ENCODE measurements at regions not wholly inside any gene's neighbourhood (a gene's known extent, or its start where the extent isn't known, plus 50 kb on each side); places are given as distances from the start of the nearest gene placed in this dataset.

DNA sequence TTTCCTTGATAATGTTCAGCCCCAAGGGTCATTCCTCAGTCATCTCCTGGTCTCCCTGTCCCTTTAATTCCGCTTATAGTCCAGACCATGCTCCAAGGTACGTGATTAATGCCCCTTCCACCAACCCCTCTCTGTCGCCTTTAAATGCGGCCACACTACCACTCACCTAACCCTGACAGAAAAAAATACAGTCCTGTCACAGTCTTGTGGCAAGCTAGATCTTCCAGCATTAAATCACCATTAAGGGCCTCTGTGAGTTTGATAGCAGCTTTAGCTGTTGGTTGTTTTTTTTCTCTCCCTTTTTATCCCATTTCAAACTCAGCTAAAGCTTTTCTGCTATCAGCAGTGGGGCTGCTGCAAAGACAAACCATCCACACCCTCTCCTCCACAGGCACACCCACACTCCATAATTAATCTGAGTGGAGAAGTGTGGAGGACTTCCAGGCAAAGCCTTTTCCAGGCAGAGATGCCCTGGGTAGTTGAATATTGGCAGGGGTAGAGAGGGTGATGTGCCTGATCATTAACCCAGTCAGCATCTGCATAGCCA lies 522.7 kb upstream of the CLINT1 start:
- H3K36me3 ChIP-seq, result no peaks in the 10 kb centered on the region
- 93 to 98% methylated on average over 4 of the region's 4 CpGs for WGBS, 2 donors
- no peaks in the 10 kb centered on the region for H3K9me3 ChIP-seq
- intact Hi-C loops (cut with DNase I), result no loop called here
- TF ChIP-seq CTCF (IDR thresholded peaks at IDR 0.05) (no peak), POLR2A (IDR thresholded peaks at IDR 0.05) (no peak)
- no peak for DNase-seq
- peaks cover 0 to 4% of the 10 kb centered on the region in 2 donors for H3K4me1 ChIP-seq
- H3K27me3 ChIP-seq, result no peaks in the 10 kb centered on the region
- H3K27ac ChIP-seq, result no peak overlapping the region
- no peak overlapping the region for H3K4me3 ChIP-seq (replicated peaks in 1 of 3)

GRCh38 chr5:158380661-158381060 lies 521.7 kb upstream of the CLINT1 start:
- intact Hi-C loops (cut with DNase I), result no loop called here

DNA sequence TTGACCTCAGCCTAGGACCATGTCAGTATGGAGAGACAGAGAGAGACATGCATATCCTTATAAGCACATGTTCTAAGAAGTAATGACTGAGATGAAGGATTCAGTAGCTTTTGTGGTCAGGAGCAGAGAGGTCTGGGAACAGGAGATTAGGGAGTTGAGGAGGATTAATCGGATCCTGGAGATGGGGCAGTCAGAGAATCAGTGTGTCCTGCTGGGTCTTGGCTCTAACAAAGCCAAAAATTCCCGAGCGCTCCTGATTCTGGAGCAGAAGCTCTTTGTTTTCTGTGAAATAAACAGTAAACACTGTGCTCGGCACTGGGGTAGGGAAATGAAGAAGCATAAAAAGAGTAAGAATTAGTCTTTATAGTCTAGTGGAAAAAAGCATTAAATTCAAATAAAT lies 520.0 kb upstream of the CLINT1 start:
- 66 to 86% methylated on average over 4 of the region's 4 CpGs for WGBS, 2 donors
- Histone ChIP-seq H3K27ac (no peak overlapping the region), H3K9me3 (no peaks in the 10 kb centered on the region), H3K27me3 (no peaks in the 10 kb centered on the region), H3K4me3 (replicated peaks in 1 of 3) (no peak overlapping the region), H3K36me3 (no peaks in the 10 kb centered on the region), H3K4me1 (peaks cover 0 to 4% of the 10 kb centered on the region in 2 donors)
- TF ChIP-seq CTCF (IDR thresholded peaks at IDR 0.05), result no peak
- no peak for TF ChIP-seq POLR2A (IDR thresholded peaks at IDR 0.05)
- intact Hi-C loops (cut with DNase I), result no loop called here
- DNase-seq, result no peak

More at GRCh38 chr5:158380661-158381060, 521.7 kb upstream of the CLINT1 start:
- Histone ChIP-seq H3K4me3 (replicated peaks in 1 of 3) (no peak overlapping the region), H3K4me1 (peaks cover 0 to 4% of the 10 kb centered on the region in 2 donors), H3K36me3 (no peaks in the 10 kb centered on the region), H3K9me3 (no peaks in the 10 kb centered on the region), H3K27me3 (no peaks in the 10 kb centered on the region), H3K27ac (no peak overlapping the region)
- TF ChIP-seq CTCF (IDR thresholded peaks at IDR 0.05), result no peak
- no peak for TF ChIP-seq POLR2A (IDR thresholded peaks at IDR 0.05)
- WGBS, 2 donors, result 69 to 76% methylated on average over 5 of the region's 5 CpGs
- no peak for DNase-seq

DNA sequence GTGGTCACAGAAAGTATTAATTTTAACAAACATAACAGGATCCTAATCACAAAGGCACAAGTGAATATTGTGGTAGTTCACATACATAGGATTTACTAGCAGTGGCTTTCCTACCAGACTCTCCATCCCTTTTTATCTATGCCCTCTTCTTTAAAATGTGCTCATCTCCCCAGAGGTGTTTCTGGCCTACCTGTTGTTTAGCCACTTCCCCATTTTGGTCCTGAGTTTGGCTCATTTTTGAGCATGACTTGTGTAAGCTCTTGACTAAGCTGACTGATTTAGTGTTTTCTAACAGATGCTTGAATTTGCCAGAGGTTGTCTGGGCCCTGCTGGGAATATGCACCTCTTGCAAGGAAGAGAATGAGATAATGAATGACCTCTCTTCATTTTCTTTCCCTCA lies 517.7 kb upstream of the CLINT1 start:
- Histone ChIP-seq H3K36me3 (no peaks in the 10 kb centered on the region), H3K9me3 (no peaks in the 10 kb centered on the region), H3K27ac (no peak overlapping the region), H3K4me3 (replicated peaks in 1 of 3) (no peak overlapping the region), H3K27me3 (no peaks in the 10 kb centered on the region), H3K4me1 (no peaks in the 10 kb centered on the region)
- no peak for TF ChIP-seq POLR2A (IDR thresholded peaks at IDR 0.05)
- no peak for TF ChIP-seq CTCF (IDR thresholded peaks at IDR 0.05)
- DNase-seq, result no peak
- intact Hi-C loops (cut with DNase I), result no loop called here

DNA sequence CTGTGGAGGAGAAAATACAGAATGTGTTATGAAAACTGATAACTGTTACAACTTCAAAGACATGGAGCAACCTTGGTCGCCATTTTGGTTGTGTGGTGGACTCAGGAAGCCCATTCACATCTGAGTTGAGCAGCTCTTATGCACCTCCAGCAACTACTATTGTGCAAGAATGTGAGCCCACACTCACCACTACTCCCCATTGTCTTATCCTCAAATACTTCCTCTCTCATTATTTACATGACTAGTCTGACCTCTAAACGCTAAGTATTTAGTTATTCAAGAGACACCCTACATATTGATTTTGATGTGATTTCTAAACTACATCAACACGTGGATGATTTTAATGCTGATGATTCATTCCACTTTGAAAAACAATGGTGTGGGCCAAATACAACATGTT lies 516.6 kb upstream of the CLINT1 start:
- H3K9me3 ChIP-seq, result no peaks in the 10 kb centered on the region
- H3K36me3 ChIP-seq, result no peaks in the 10 kb centered on the region
- intact Hi-C loops (cut with DNase I), result no loop called here
- WGBS, 2 donors, result 75 to 79% methylated on average over 3 of the region's 3 CpGs
- TF ChIP-seq CTCF (IDR thresholded peaks at IDR 0.05) (no peak), POLR2A (IDR thresholded peaks at IDR 0.05) (no peak)
- no peak for DNase-seq
- H3K4me1 ChIP-seq, result no peaks in the 10 kb centered on the region
- H3K27me3 ChIP-seq, result no peaks in the 10 kb centered on the region
- no peak overlapping the region for H3K4me3 ChIP-seq (replicated peaks in 1 of 3)
- no peak overlapping the region for H3K27ac ChIP-seq

All from thyroid gland (tissue), 4 donors.